Inferior parietal cortex (tissue), 1 donor: ENCODE measurements at regions not wholly inside any gene's neighbourhood (a gene's known extent, or its start where the extent isn't known, plus 50 kb on each side); places are given as distances from the start of the nearest gene placed in this dataset.

Experiments used
- DNase-seq: peaks from one replicate; pipeline ENCODE4 v3.0.0-alpha.2; 2016; ENCODE audit errors: extremely low spot score

DNA sequence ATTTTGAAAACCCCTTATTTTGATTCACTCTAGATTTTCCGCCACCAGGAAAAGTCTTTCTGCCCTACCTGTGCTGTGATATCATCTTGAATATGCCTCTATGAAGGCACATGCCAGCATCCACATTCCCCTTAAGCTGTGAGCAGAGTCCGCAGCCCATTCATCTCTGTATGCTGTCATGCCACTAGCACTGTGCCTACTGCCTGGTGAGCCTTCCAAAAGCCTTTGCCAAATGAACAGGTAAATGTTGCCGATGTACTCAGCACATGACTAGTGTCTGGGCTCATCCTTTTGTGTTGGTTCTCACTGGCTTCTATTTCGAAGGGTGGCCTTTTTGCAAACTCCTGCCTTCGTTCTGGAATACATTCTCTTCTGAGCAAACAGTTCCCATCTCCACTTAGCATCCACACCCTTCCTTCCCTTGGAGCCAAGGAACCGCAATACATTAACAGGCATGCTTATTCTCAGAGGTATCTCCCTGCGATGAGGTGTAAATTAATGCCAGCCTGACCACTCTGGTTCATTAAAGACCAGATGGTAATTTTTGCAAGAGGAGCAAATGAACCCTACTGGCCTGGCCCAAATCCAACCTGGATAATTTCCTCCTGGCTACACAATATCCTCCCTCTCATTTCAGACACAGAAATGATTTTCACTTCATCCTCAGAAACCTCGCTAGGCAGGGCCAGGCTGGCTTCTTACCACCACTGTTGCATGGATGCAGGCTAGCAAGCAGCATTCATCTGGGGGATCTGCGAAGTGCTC is 339.7 kb upstream of the NFE2L3 start:
- no peak for DNase-seq

DNA sequence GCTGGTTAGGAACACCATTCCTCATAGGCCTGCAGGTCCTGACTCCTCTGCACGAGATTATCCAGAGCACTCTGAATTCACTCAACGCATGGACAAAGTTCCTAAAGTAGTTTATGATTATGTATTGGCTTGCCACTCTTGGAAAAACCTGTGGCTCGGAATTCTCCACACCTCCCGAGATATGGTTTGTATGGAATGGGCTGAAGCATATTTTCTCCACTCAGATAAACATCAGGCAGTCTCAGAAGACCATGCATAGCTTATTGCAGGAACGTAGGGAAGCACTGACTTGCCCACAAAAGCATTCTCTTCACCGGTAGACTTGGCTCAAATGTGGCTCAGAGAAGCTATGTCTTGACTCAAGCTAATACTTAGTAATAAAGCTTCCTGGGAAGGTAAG is 338.6 kb upstream of the NFE2L3 start:
- DNase-seq, result no peak

DNA sequence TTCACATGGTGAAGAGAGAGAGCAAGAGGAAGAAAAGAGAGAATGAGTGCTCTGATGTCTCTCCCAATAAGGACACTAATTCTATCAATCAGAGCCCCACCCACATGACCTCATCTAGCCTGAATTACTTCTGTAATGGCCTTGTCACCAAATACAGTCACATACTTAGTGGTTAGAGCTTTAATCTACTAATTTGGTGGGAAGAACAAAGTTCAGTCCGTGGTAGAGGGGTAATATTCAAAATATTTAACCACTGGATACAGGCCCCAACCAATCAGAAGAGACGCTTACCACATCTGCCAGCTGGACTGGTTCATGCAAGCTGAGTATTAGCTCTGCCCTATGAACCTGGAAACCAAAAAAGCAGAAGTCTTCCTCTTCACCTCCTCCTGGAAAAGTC is 336.3 kb upstream of the NFE2L3 start:
- no peak for DNase-seq

DNA sequence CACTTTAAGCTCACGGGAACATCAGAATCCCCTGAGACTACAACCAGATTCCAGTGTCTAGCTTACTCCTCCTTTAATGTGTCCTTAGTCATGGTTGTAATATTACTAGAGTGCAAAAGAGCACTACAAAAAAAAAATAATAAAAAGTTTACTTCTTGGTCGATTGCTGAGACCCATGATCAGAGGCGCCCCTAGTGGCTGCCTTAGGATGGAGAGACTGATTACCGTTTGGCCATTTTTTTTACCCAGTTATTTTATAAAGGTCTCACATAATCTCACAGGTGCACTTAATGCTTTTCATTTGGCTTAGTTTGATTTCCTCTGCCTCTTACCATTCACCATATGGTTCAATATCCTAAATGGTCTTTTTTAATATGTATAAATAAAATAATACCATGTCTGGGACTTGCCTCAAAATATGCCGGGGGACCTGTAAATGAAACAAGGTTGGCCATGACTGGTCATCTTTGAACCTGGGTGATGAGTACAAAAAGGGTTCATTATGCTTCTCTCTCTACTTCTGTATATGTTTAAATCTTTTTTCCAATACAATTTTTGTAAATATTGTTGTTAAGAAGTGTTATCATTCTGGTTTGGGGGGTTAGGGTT is 331.5 kb upstream of the NFE2L3 start:
- DNase-seq, result no peak

DNA sequence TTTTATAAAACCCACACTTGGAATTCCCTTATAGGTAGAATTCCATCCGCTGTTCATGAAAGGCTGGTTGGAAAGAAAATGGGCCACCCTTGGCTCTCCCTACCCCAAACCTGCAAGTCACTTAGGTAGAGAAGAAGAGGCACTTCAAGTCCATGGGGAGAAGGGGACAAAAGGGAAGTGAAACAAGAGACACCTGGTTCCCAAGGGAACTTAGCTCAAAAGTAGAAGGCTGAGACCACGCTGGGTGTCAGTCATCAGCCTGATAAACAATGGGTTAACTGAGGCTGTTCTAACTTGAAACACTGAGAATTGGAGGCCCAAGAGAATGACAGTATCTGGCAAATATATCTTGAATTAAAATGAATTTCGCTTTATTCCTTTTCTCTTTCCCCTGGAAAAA is 330.8 kb upstream of the NFE2L3 start:
- DNase-seq, result no peak

DNA sequence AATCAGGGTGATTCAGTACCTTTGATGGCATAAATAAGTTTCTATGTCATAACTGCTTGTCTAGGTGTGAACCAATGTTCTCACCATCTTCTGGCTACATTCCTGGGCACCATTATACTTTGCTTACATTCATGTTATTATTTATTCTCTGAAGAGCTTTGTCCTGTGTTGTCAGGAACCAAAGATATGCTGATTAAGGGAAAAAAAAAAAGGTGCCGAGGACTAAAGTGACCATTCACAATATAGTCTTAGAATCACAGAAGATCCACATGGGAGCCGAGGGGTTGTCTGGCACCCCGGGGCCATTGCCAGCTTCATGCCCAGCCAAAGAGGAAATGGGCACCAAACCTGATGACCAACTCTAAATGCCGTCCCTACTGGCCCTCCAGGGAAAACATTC is 329.2 kb upstream of the NFE2L3 start:
- no peak for DNase-seq

DNA sequence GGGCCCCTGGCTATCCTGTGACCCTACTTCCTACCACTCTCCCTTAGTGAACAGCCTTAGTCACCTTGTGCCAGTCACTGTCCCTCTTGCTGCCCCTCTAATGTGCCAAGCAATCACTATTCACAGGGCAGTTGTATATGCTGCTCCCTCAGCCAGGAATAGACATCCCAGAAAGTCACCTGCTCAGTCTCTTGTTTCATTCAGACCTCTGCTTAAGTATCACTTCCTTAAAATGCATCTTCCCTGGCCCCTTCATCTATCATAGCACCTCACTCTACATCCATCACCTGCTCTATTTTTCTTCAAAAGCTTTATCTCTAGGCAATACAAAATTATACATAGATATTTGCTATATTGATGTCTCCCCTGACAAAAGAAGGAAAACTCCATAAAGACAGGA is 328.4 kb upstream of the NFE2L3 start:
- no peak for DNase-seq

DNA sequence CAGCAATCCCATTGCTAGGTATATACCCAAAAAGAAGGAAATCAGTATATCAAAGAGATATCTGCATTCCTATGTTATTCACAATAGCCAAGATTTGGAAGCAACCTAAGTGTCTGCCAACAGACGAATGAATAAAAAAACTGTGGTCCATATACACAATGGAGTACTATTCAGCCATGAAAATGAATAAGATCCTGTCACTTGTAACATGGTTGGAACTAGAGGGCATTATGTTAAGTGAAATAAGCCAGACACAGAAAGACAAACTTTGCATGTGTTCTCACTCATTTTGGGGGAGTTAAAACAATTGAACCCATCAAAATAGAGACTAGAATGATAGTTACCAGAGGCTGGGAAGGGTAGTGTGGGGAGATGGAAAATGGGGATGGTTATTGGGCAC is 323.5 kb upstream of the NFE2L3 start:
- DNase-seq, result no peak

DNA sequence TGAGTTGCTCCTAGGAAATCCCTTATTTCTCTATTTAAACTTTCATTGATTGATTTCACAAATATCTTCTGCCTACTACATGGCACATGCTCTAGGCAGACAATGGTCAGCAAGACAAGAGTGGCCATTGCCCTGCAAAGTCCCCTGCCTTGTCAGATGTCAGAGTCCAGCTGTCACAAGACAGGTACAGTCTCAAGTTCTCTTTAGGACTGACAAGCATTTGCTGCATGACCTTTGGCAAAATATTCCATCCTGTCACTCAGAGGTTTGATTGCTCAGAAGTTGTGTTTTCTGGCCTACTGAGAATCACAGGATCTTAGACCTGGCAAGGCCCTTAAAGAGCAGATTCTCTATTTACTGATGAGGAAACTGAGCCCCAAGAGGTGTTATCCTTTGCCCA is 322.3 kb upstream of the NFE2L3 start:
- DNase-seq, result no peak

DNA sequence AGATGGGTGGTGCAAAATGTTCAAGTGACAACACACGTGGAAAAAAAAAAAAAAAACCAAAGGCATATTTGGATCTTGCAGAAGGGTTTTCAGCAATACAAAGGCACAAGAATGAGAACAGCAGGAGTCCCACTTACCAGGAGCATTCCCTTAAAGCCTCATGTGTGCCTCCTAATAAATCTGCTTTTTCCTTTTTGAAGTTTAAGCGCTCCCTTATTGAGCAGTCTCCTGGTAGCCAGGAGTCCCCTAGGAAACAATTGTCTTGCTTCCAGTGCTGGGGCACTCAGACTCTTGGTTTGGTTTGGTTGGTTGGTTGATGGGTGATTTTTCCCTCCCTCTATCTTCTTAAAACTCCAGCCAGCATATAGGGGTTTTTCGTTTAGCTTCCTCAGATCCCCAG is 321.8 kb upstream of the NFE2L3 start:
- DNase-seq, result no peak

DNA sequence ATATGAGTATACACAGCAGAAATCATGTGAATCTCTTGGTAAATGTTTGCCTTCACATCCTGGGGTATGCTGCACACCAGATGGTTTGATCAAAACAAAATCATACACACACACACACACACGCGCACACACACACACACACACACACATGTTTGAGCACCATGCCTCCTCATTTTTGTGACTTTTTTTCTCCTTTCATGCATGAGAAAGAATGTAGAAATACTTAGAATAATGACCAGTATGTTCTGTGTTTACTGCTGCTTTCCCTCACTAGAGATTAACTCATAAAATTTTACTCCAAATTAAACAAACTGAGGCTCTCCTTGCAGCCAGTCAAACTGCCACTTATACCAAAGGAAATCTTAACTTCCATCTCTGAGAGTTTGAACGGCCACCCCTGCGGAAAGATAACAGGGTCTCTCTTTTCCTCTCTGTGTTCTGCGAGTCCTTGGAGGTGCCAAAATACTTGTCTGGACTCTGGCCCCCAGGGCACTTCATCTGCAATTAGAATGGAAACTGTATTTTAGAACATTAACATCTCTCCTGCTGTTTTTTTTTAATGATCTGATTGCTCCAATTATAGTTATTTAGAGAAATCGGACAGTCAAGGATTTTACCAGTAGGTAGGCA is 320.8 kb upstream of the NFE2L3 start:
- no peak for DNase-seq

DNA sequence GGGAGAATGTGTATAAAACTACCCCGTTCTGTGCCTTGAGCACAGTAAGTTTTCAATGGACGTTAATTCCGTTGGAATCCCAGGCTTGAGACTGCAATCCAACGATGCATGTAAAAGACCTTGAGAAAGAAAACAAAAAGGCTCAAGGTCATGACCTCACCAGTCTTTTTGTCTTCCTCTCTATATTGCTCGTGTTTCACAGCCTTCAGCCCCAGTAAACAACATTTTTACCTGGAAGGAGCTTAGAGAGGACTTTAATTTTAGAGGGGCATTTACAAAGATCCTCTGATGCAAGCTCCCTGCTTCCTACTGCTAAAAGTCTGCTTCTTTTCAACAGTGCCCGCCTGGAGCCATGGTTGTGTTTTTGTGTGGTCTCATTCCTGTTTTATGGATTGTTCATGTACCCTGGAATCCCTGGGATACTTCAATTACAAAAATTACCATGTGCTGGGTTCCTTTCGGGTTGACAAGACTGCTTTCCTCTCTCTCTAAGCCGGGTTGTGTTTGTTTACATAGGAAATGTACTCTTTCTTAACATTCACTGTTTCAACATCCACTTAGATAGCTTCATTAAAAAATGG is 320.1 kb upstream of the NFE2L3 start:
- DNase-seq, result no peak

DNA sequence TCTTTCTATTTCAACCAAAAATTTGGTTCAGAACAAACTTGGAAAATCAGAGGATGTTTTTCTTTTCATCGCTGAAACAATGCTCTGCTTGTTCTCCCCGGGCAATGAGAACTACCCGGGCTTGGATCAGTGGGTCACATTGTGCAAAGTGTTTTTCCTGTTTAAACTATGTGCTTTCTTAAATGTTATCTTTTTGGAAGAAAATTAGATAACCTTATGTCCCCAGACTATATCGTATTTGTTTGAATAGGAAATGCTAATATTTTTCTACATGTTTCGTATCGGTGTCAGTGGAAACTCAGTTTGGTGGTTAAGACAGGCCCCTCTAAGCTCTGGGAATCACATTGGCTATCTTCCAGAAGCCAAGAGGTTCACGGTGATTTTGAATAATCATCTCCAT is 319.5 kb upstream of the NFE2L3 start:
- peak; percentile 63 for DNase-seq

DNA sequence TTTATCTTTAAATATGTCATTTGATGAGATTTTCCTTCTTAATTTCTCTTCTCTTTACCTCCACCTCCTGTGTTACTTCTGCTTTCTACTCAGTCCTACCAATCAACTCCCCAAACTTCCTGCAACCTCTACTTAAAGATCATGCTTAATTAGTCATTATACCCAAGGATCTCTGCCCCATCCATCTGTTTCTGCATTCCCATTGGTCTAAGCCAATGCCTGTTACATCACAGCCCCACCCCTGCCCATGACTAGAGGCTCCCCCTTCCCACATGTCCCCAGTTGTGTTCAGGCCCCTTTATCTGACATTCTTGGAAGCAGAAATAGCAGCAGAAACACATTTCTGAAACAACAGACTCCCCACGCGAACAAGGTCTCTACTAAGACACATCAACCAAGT is 319.1 kb upstream of the NFE2L3 start:
- DNase-seq, result no peak

DNA sequence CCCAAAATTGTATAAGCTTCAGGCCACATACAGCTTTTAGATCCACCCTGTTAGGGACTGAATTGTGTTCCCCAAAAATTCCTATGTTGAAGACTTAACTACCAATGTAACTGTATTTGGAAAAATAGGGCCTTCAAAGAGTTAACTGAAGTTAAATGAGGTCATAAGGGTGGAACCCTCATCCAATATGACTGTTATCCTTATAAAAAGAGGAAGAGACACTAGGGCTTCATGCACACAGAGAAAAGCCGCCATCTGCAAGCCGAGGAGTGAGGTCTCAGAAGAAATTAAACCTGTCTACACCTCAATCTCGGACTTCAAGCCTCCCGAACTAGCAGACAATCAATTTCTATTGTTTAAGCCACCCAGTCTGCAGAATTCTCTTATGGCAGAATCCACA is 317.9 kb upstream of the NFE2L3 start:
- no peak for DNase-seq

DNA sequence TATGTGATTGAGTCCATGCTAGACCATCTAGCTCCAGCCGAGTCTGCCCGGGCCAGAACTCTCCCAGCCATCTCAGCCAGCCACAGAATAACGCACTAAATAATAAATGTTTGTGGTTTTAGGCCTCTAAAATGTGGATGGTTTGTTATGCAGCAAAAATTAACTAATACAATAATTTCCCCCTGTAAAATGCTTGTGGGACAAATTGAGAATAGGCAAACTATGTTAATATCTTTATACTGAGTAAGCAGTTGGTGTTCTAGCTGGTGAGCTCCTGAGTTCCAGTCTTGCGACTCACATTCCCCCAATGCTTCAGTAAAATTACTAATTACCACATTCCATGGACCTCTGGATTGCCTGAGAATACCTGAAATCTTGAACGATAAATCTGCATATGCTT is 316.8 kb upstream of the NFE2L3 start:
- DNase-seq, result no peak

DNA sequence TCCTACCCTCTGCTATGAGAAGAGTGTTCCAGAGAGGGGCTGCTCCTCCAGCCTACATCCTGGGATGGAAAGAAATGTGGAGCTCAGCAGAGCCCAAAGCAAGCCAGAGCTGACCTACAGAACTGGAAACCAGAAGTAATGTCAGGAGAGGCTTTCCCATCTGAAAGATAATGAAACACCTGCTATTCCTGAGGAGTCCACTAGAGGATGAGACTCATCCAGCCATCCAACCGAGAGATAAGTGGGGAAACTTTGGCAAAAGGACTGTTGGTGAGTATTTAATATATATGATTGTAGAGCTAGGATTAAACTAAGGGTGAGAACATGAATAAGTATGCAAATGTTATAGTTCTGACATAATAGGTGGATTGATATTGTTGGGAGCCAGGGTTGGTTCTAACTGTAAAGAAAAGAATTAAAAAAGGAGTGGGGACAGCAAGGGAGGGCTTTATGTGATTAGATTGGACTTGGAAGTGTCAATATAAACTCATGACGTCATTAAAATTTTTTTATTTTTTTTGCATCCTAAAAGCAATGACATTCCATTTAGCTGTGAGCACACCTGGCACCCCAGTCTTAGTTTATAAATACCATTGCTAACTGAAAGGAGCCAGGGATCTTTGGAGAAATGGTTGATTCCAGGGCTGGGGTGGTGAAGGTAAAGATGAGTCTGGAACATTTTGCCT is 312.8 kb upstream of the NFE2L3 start:
- no peak for DNase-seq

DNA sequence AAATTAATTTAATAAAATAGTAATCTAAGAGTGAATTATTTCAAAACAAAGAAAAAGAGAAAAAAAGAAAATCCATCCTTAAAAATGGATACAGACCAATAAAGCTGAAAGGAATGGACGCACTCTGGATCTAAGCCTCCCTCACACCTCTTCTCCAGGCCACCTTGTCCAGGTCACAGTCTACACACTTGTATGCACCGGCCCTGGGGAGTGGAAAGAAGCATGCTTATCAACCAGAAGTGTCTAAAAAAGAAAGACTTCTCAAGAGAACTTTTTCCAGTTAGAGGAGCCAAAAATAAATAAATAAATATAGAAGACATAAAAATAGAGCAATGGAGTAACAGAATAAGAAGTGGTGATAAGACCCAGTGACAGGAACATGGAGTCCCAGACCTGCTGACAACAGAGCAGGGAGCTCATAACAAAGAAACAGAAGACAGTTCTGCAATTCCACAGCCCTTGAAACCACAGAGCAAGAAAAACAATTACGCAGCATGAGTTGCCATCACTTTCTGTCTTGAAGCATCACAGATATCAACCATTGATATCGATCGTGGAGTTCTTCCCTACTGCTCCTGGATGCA is 311.7 kb upstream of the NFE2L3 start:
- no peak for DNase-seq

DNA sequence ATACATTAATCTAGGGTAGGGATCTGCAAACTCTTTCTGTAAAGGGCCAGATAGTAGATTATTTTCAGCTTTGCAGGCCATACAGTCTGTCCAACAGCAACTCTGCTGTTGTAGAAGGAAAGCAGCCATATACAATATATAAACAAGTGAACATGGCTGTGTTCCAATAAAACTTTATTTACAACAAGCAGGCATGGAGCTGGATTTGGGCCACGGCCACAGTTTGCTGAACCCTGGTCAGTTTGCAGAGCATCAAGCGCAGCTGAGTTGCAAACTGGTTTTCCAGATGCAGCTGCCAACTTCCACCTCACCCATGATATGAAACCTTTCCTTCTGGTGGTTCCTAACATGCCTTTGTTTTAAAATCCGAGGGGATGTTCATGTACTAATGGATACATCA is 310.4 kb upstream of the NFE2L3 start:
- no peak for DNase-seq

DNA sequence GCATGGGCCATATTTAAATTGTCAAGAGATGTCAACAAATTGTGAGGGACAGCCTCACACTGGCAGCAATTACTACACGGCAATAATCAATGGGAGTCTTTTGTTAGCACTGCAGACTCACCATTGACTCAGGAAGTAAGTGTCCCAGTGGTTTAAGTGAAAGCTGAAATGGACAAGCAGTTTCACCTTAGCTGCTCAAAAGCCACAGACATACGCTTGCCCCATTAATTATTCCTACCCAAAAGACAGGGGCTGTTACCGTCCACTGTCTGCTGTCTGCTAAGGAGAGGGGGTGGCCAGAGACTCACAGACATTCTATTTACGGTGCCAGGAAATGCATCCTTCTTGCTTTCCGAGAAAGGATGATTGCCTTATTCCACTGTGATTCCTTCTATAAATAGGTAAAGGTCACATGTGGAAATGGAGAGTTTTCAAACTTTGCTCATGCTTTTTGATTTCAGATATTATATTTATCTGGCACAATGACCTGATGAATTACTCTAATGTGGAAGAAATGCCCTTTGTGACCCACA is 309.7 kb upstream of the NFE2L3 start:
- no peak for DNase-seq

DNA sequence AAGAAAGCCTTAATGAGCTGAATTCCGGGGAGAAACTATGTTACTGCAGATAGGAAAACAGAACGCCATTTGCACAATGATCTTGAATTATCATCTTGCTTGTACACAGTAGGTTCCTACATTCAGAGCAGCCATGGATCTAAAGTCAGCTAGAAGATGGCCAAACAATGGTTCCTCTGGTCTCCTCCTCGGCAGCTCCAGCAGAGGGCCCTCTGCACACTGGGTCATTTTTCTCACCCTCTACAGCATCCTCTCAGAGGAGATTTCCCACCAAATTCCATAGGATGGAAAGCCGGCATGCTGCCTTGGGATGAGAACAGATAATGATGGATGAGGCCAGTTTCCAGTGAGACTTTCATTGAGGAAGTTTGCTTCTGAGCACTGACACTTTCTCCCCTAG is 308.5 kb upstream of the NFE2L3 start:
- DNase-seq, result no peak
